ENCODE measurements at regions not wholly inside any gene's neighbourhood (a gene's known extent, or its start where the extent isn't known, plus 50 kb on each side); places are given as distances from the start of the nearest gene placed in this dataset.
"Not testable (repeated sequence)": the region's sequence is repeated elsewhere in the genome, so short reads cannot be mapped to it uniquely, and the experiment has no call there.

GRCh38 chr5:8730194-8730593 lies 815.7 kb downstream of the SEMA5A start:
- no peak for DNase-seq

- DNase-seq = not testable (repeated sequence)
These were observed 814.8 kb downstream of the SEMA5A start for GRCh38 chr5:8731110-8731509.

- DNase-seq = no peak
These were observed 805.3 kb downstream of the SEMA5A start for GRCh38 chr5:8740595-8740994.

GRCh38 chr5:8749556-8749955 lies 796.3 kb downstream of the SEMA5A start:
- DNase-seq = no peak

- no peak for DNase-seq
These were observed 795.8 kb downstream of the SEMA5A start for GRCh38 chr5:8750100-8750499.

GRCh38 chr5:8751971-8752370 lies 793.9 kb downstream of the SEMA5A start:
- no peak for DNase-seq

GRCh38 chr5:8752595-8752994 lies 793.3 kb downstream of the SEMA5A start:
- no peak for DNase-seq

- DNase-seq = no peak
These were observed 789.3 kb downstream of the SEMA5A start for GRCh38 chr5:8756498-8757084.

GRCh38 chr5:8765886-8766285 lies 780.0 kb downstream of the SEMA5A start:
- DNase-seq = no peak

- DNase-seq = no peak
These were observed 779.4 kb downstream of the SEMA5A start for GRCh38 chr5:8766448-8766847.

- no peak for DNase-seq
These were observed 778.8 kb downstream of the SEMA5A start for GRCh38 chr5:8767111-8767510.

GRCh38 chr5:8767746-8768145 lies 778.1 kb downstream of the SEMA5A start:
- DNase-seq = no peak

- no peak for DNase-seq
These were observed 776.2 kb downstream of the SEMA5A start for GRCh38 chr5:8769631-8770030.

- no peak for DNase-seq
These were observed 775.4 kb downstream of the SEMA5A start for GRCh38 chr5:8770431-8770830.

GRCh38 chr5:8773046-8773615 lies 772.7 kb downstream of the SEMA5A start:
- no peak for DNase-seq

GRCh38 chr5:8784692-8785091 lies 761.2 kb downstream of the SEMA5A start:
- no peak for DNase-seq

GRCh38 chr5:8788246-8788645 lies 757.6 kb downstream of the SEMA5A start:
- DNase-seq = no peak

GRCh38 chr5:8805653-8806052 lies 740.2 kb downstream of the SEMA5A start:
- DNase-seq = no peak

- no peak for DNase-seq
These were observed 738.2 kb downstream of the SEMA5A start for GRCh38 chr5:8807636-8808035.

- no peak for DNase-seq
These were observed 734.3 kb downstream of the SEMA5A start for GRCh38 chr5:8811581-8811980.

- DNase-seq = no peak
These were observed 732.7 kb downstream of the SEMA5A start for GRCh38 chr5:8813180-8813579.

- DNase-seq = no peak
These were observed 731.8 kb downstream of the SEMA5A start for GRCh38 chr5:8814105-8814504.

- DNase-seq = no peak
These were observed 721.5 kb downstream of the SEMA5A start for GRCh38 chr5:8824371-8824770.

- no peak for DNase-seq
These were observed 720.6 kb downstream of the SEMA5A start for GRCh38 chr5:8825139-8825757.

GRCh38 chr5:8826508-8826907 lies 719.4 kb downstream of the SEMA5A start:
- DNase-seq = no peak

Measured in activated CD4-positive, alpha-beta T cell treated with anti-CD3 and anti-CD28 coated beads, Interleukin-2, amount 50 U/mL, for 48 hours (primary cell).